GM18873 (cell line): ENCODE measurements at regions not wholly inside any gene's neighbourhood (a gene's known extent, or its start where the extent isn't known, plus 50 kb on each side); places are given as distances from the start of the nearest gene placed in this dataset.
"Not testable (repeated sequence)": the region's sequence is repeated elsewhere in the genome, so short reads cannot be mapped to it uniquely, and the experiment has no call there.

Experiments
- ATAC-seq: cut with Tn5 transposase; IDR thresholded peaks from one replicate; pipeline ENCODE4 v1.9.1; 2021; ENCODE audit warnings: mild to moderate bottlenecking, moderate library complexity, moderate number of reproducible peaks; ENCODE audit not compliant: unreplicated experiment, low FRiP score

DNA sequence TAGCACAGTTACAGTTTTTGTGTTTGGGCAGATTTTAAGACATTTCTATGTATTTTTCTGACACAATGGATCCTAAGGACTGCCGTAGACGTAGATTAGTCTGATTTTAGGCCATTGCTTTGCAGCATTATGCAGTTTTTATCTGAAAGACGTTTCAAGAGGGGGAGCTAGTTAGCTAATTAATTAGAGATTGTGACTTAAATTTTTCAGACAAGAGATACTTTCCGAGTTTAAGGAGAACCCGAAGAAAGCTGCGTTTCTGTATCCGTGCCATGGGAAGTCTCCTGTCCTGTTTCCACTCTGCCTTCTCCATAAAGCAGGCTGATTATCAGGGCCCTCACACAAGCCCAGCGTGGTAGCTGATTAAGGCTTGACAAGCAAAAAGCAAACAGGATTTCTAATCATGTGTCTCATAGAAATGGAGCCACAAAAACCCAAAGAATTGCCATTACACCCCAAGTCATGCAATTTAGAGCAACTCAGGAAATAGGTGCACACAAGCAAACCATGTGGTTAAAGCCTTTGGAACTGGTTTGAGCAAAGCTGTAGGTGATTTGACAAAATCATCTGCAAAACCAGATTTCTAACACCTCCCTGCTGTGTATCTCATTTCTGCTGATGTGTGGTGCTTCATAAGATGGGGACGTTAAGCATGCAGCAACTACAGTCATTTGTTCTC is 808.1 kb downstream of the RNF144A start:
- no peak for ATAC-seq

- ATAC-seq, result no peak
These were observed 808.6 kb downstream of the RNF144A start for GRCh38 chr2:7725850-7726242.

- no peak for ATAC-seq
These were observed 809.8 kb downstream of the RNF144A start for GRCh38 chr2:7726989-7727388.

- no peak for ATAC-seq
These were observed 811.2 kb downstream of the RNF144A start for GRCh38 chr2:7728388-7728787.

- ATAC-seq, result no peak
These were observed 813.2 kb downstream of the RNF144A start for GRCh38 chr2:7730449-7730848.

GRCh38 chr2:7730990-7731389 is 813.8 kb downstream of the RNF144A start:
- no peak for ATAC-seq

DNA sequence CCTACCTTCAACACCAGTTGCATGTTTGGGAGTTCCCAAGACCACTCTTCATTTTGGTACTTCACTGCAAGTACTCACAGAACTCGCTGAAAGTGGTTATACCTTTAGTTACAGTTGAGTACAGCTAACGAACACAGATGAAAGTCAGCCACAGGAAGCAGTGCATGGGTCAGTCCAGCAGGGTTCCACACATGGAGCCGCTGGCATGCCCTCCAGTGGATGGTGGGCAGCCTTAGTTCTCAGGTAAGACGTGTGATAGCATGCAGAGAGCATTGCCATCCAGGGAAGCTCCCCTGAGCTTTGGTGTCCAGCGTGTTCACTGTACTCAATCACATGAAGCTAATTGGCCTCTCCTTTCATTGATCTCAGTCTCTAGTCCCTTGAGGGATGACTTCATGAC is 815.3 kb downstream of the RNF144A start:
- no peak for ATAC-seq

DNA sequence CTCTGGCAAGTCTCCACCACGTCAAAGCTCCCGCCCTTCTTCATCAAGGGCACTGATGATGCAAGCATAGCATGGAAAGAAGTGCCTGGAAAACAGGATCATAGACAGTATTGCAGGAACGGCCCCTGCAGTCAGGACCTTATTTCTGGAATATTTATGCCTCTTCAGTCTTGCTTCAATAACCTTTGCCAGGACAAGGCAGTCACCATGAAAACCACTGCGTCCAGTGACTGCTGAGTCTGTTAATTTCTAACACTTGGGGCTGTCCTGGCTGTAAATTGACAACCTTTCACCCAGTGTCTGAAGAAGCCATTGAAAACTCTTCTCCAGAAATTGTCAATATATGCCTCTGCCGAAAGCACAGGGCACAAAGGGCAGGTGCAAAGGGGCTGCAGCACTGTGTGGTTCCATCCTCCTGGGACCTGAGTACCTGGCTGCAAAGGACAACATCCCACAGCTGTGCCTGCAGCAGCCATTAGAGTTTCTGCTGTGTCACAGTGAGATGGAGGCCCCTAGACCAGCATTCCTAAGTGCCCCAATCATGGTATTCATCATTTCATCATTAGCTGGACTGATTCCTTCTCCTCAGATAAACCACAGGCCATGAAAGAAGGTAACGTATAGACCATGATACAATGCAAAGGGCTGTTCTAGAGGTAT is 819.6 kb downstream of the RNF144A start:
- no peak for ATAC-seq

- no peak for ATAC-seq
These were observed 821.4 kb downstream of the RNF144A start for GRCh38 chr2:7738596-7738995.

- ATAC-seq, result no peak
These were observed 822.9 kb downstream of the RNF144A start for GRCh38 chr2:7740114-7740513.

DNA sequence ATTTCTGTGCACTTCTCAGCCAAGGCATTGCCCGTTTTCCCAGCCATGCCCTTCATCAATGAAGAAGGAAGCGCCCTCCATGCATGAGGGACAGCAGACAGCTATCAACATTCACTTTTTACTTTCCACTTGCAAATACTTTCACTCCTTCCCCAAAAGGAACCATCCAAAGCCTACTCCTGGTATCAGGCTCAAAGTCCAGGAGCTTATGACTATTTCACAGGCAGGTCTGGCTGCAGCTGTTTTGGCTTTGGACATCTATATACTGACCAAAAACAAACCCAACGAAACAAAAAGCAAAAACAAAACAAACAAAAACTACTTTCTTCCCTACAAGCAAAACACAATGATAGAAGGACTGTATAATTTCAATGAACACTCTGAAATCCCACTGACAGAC is 825.1 kb downstream of the RNF144A start:
- ATAC-seq, result no peak

- no peak for ATAC-seq
These were observed 827.6 kb downstream of the RNF144A start for GRCh38 chr2:7744827-7745226.

DNA sequence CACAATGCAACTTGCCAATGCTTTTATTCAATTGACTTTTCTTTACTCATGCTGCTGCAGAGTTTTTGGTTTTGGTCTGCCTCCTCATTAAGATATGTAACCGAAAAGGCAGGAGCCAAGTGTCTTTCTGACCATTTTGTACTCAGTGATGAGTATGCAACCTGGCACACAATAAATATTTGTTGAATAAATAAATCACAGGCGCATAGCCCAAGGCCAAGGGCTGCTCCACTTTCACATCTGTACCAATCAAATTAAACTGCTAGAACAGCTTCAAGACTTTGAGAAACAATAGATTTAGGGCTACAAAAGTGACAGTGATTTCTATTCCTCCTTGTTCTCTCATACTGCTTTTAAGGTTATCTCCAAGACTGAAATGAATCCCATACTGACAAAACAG is 828.2 kb downstream of the RNF144A start:
- ATAC-seq, result no peak

GRCh38 chr2:7748717-7749415 is 831.7 kb downstream of the RNF144A start:
- no peak for ATAC-seq

- ATAC-seq, result no peak
These were observed 832.8 kb downstream of the RNF144A start for GRCh38 chr2:7749895-7750559.

- ATAC-seq, result no peak
These were observed 835.1 kb downstream of the RNF144A start for GRCh38 chr2:7752291-7752690.

DNA sequence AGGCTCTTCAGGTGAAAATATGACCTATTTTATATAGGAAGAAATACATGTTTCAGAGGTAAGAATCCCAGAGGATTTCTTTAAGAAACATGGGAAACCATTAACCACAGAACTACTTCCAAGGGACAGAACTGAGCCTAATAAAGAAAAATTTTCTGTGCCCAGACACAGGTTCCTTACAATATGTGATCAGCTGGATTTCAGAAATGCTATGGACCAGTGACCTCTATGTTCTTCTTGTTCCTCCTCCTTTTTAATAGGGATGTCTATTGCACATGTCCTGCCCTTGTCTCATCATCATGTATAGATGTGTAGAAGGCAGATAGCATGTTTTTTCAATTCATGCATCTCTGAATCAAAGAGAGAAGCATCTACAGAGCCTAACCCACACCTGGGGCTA is 836.6 kb downstream of the RNF144A start:
- no peak for ATAC-seq

DNA sequence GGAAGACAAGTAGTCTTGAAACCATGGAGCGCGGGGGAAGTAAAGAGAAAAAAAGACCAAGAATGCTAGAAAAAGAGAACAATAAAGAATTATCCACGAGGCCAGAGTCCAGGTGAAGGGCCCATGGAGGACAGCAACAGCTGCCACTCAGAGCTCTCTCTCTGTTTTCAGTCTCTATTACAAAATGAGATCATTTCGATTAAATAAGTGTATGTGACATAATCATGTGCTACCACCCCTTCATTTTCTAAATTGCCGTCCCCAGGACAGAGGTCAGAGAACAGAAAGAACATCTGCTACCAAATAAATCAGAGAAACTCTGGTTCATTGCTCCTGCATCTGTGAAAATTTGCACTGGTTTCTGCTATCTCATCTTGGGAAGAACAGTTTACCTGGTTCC is 838.7 kb downstream of the RNF144A start:
- ATAC-seq, result no peak

DNA sequence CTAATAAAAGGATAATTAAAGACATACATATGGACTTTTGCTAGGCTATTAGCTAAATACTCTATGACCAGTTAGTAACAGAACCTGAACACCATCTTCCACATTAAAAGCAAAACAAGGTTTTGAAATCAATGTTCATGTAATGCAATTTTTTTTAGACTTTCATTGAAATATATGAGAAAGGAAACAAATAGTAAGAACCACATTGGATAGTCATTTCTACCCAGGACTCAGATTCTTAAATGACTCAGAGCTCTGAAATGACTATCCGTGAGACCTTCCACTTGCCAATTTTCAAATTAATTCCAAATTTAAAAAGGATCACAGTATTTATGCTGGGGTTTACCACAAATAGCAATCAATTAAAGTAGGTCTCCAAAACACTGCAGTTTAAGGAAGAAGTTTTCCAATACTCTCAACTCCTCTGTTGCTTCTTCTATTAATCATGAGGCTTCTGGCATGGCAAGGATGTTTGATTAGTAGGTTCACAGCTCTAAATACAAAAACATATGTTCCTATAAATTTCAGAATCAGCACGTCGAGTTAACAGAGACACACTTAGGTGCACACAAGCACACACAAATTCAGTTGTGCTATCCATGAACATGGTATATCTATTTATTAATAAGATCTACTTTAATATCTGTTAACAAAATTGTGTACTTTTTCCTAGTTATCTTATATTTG is 841.0 kb downstream of the RNF144A start:
- no peak for ATAC-seq

GRCh38 chr2:7759898-7760297 is 842.7 kb downstream of the RNF144A start:
- ATAC-seq, result no peak

- not testable (repeated sequence) for ATAC-seq
These were observed 846.2 kb downstream of the RNF144A start for GRCh38 chr2:7763418-7763817.
